Body of pancreas (tissue), 4 donors: ENCODE measurements at regions not wholly inside any gene's neighbourhood (a gene's known extent, or its start where the extent isn't known, plus 50 kb on each side); places are given as distances from the start of the nearest gene placed in this dataset.
"Not testable (repeated sequence)": the region's sequence is repeated elsewhere in the genome, so short reads cannot be mapped to it uniquely, and the experiment has no call there.

Experiments used
- CTCF ChIP-seq, 7 experiments: fragments of 450-650 bp in 4 of 7; fragments of 200-600 bp in 3 of 7; sonication (generic) in 3 of 7; IDR thresholded peaks; one replicate each; pipeline ENCODE4 v1.5.1; 2016 to 2019; ENCODE audit warnings: antibody characterized with exemption in 7 of 7
- POLR2A ChIP-seq, 3 donors: fragments of 450-650 bp; IDR thresholded peaks; one replicate each; pipeline ENCODE4 v1.6.1; 2016; ENCODE audit warnings: antibody characterized with exemption in 3 of 3, mild to moderate bottlenecking in 2 of 3

- not testable (repeated sequence) for TF ChIP-seq CTCF, POLR2A (IDR thresholded peaks at IDR 0.05)
Observed at GRCh38 chr10:22121181-22121580, 96.6 kb downstream of the EBLN1 start.
